Fibroblast of the aortic adventitia (primary cell): ENCODE measurements at regions not wholly inside any gene's neighbourhood (a gene's known extent, or its start where the extent isn't known, plus 50 kb on each side); places are given as distances from the start of the nearest gene placed in this dataset.

ENCODE experiments used
- DNase-seq: peaks from one replicate; pipeline ENCODE4 v3.0.0-alpha.2; 2010; ENCODE audit warnings: low read depth
- H3K4me3 ChIP-seq: 2 replicates; pipeline ENCODE4 v1.5.1; 2011; ENCODE audit warnings: low read depth, mild to moderate bottlenecking, control low read depth, low read length, moderate library complexity
- TF ChIP-seq, protein P1 (sequence below): IDR thresholded peaks from 2 replicates; pipeline ENCODE4 v1.5.1; 2011; ENCODE audit warnings: mild to moderate bottlenecking, low read length, control low read depth, inconsistent platforms; ENCODE audit not compliant: insufficient read depth

DNA sequence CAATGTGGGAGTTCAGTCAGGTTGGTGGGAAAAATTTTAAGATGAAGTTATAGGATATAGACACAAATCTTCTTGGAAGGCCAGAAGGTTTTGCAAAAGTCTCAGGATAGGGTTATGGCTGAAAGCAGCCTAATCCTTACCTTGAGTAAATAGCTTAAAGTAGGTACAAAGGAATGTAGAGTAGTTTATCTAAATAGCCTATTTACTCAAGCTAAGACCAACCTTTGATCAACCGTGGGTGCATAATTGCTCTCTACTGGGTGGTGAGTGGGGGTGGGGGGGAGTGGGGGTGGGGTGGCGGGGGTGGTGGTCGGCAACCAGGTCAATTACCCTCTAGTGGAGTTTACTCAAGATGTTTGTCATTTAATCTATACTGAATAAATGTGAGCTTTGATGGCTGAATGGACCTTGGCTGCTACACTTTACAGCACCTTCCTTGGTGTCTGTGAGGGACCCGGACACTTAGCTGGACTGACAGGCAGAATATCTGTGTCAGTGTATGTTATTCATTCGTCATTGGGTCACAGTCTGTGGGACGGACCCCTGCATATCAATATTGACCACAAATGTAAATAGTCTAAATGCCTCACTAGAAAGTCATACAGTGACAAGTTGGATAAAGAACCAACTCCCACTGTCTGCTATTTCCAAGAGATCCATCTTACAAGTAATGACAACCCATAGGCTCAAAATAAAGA is 545.7 kb upstream of the PABPC4L start:
- TF ChIP-seq, protein P1, sequence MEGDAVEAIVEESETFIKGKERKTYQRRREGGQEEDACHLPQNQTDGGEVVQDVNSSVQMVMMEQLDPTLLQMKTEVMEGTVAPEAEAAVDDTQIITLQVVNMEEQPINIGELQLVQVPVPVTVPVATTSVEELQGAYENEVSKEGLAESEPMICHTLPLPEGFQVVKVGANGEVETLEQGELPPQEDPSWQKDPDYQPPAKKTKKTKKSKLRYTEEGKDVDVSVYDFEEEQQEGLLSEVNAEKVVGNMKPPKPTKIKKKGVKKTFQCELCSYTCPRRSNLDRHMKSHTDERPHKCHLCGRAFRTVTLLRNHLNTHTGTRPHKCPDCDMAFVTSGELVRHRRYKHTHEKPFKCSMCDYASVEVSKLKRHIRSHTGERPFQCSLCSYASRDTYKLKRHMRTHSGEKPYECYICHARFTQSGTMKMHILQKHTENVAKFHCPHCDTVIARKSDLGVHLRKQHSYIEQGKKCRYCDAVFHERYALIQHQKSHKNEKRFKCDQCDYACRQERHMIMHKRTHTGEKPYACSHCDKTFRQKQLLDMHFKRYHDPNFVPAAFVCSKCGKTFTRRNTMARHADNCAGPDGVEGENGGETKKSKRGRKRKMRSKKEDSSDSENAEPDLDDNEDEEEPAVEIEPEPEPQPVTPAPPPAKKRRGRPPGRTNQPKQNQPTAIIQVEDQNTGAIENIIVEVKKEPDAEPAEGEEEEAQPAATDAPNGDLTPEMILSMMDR = no peak
- no peak for DNase-seq
- no peak overlapping the region for H3K4me3 ChIP-seq

DNA sequence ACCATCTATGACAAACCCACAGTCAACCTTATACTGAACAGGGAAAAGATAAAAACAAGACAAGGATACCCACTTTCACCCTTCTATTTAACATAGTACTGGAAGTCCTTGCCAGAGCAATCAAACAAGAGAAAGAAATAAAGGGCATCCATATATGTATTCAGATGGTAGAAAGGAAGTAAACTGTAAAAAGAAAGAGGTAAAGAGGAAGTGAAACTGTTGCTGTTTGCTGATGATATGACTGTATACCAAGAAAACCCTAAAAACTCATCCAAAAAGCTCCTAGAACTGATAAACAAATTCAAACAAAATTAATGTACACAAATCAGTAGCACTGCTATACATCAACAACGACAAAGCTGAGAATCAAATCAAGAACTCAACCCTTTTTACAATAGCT is 538.7 kb upstream of the PABPC4L start:
- H3K4me3 ChIP-seq = no peak overlapping the region
- DNase-seq = no peak
- TF ChIP-seq, protein P1 = no peak

DNA sequence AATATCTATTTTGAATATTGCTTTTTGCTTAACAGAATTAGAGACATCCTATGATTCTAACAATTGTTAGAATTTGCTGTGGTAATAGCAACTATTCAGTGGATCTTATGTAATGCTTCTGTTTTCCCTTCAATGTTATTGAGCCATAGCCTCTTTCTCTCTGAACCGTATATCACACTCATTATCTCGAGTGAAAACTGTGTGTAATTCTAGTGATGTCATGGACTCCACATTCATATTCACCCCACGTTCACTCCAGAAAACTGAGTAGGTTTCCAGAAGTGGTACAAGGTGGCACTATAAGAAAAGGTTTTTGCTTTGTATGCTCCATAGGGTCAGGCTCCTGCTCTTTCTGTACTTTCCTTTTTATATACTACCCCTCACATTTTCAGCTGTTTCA is 534.3 kb upstream of the PABPC4L start:
- TF ChIP-seq, protein P1 = no peak
- H3K4me3 ChIP-seq = no peak overlapping the region
- no peak for DNase-seq

DNA sequence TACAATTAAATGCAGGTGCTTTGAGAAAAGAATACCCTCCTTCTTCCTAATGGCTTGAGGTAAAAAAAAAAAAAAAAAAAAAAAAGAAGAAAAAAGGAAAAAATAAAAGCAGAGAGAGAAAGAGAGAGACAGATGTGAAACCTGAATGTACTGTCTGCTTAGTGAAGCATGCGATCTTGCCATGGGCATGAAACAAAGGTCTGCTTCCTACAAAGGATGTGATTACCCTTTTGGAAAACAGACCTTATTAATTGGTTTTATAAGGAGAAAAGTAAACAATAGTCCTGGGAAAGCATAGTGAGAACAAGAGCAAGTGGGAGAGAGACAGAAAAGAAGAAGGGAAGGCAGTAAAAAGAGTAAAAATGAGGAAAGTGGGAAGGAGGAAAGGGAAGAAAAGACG is 526.1 kb upstream of the PABPC4L start:
- no peak for DNase-seq
- no peak overlapping the region for H3K4me3 ChIP-seq
- TF ChIP-seq, protein P1 = no peak

DNA sequence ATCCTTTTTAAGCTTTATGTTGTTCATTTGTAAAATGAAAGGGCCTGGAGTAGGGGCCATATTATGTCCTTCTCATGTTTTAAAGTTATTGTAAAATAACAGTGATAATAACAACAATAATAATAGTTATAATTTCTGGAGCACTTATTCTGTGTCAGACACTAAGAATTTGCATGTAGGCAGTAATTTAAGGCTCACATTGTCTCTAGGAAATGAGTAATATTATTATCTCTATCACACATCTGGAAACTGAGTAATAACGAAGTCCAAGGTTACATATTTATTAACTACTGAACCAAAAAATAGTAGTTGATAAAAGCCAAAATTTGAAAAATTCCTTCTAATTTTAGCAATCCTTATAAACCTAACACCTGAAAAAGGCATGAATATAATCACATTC is 520.7 kb upstream of the PABPC4L start:
- DNase-seq = no peak
- H3K4me3 ChIP-seq = no peak overlapping the region
- TF ChIP-seq, protein P1 = no peak

DNA sequence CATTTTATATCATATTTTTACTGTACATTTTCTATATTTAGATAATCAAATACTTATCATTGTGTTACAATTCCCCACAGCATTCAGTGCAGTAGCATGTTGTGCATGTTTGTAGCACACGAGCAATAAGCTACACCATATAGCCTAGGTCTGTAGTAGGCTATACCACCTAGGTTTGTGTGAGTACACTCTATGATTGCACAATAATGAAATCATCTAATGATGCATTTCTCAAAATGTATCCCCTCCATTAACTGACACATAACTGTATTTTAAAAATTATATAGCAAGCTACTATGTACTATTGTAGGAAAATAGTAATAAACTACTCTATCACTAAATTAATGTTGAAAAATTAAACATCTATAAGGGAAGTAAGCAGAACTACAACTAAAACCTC is 518.4 kb upstream of the PABPC4L start:
- TF ChIP-seq, protein P1 = no peak

GRCh38 chr4:134708616-134709015 is 507.0 kb upstream of the PABPC4L start:
- TF ChIP-seq, protein P1 = no peak
- DNase-seq = no peak
- H3K4me3 ChIP-seq = no peak overlapping the region

More for the DNA sequence above, 518.4 kb upstream of the PABPC4L start:
- no peak overlapping the region for H3K4me3 ChIP-seq
- DNase-seq = no peak
